ENCODE measurements at regions not wholly inside any gene's neighbourhood (a gene's known extent, or its start where the extent isn't known, plus 50 kb on each side); places are given as distances from the start of the nearest gene placed in this dataset.

GRCh38 chr12:100738086-100738485 is 56.5 kb upstream of the ANO4 start:
- no peak for DNase-seq (ENCODE audit: low read depth, low spot score)

- no peak for DNase-seq (ENCODE audit: low read depth, low spot score)
Observed at GRCh38 chr12:100741084-100741711, 53.4 kb upstream of the ANO4 start.

DNA sequence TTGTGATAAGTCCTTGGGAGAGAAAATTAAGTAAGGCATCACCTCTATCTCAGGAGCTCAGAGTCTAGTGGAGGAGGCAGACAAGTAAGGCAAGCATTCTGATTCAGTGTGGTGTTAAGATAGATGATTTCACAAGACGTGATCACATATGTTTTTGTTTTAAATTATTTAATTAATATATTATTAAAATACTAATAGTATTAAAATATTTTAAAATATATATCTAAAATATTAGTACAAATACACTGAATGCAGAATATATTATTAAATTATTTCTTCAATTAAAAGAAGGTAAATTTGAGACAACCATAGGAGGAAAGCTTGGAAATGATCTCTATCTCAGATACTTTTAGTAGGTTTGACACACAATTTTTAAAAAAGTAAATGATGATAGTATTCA is 51.5 kb upstream of the ANO4 start:
- DNase-seq (ENCODE audit: low read depth, low spot score), result no peak

Data from pulmonary artery endothelial cell (primary cell).